ENCODE measurements at regions not wholly inside any gene's neighbourhood (a gene's known extent, or its start where the extent isn't known, plus 50 kb on each side); places are given as distances from the start of the nearest gene placed in this dataset.
A peak's percentile ranks its signal among the peaks of the same experiment; 100 is the strongest.

DNA sequence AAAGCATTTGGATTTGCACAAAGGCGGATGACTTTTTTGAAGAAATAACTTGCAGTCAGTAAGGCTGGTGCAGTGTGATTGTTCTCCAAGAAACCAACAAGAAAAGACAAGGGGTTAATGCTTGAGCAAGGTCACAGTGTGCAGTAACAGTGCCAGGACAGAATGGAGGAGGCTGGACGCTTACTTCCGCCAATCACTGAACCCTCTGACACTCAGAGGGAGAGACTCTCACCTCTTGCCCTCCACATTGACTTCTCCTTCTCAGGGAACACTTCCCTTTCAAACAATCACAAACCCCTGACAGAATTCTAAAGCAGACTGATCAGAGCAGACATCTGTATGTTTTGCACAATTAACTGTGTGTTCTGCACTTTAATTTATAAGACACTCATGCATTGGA, 228.4 kb downstream of the BLID start:
- Histone ChIP-seq H3K36me3 (no peaks in the 10 kb centered on the region), H3K4me1 (peaks cover 0 to 7% (median 3%) of the 10 kb centered on the region in 4 donors), H3K27me3 (no peaks in the 10 kb centered on the region), H3K9me3 (no peaks in the 10 kb centered on the region), H3K27ac (no peak overlapping the region), H3K4me3 (no peak overlapping the region)
- intact Hi-C loops (cut with DNase I; ENCODE audit: low total_unique reads), result no loop called here
- TF ChIP-seq, protein P1, sequence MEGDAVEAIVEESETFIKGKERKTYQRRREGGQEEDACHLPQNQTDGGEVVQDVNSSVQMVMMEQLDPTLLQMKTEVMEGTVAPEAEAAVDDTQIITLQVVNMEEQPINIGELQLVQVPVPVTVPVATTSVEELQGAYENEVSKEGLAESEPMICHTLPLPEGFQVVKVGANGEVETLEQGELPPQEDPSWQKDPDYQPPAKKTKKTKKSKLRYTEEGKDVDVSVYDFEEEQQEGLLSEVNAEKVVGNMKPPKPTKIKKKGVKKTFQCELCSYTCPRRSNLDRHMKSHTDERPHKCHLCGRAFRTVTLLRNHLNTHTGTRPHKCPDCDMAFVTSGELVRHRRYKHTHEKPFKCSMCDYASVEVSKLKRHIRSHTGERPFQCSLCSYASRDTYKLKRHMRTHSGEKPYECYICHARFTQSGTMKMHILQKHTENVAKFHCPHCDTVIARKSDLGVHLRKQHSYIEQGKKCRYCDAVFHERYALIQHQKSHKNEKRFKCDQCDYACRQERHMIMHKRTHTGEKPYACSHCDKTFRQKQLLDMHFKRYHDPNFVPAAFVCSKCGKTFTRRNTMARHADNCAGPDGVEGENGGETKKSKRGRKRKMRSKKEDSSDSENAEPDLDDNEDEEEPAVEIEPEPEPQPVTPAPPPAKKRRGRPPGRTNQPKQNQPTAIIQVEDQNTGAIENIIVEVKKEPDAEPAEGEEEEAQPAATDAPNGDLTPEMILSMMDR (IDR thresholded peaks at IDR 0.05), result no peak
- TF ChIP-seq POLR2A (IDR thresholded peaks at IDR 0.05), result no peak
- no peak for TF ChIP-seq POLR2AphosphoS5 (IDR thresholded peaks at IDR 0.05)
- no peak for TF ChIP-seq EP300 (IDR thresholded peaks at IDR 0.05; ENCODE audit: low read depth)
- 63 to 87% methylated on average over 3 of the region's 3 CpGs for WGBS, 2 donors (ENCODE audit: low coverage in 1 of 2)
- peak; percentile 13 for DNase-seq
- in situ Hi-C loops (cut with MboI; ENCODE audit: low pct_ligation_motif_present in 1 of 4, low pct_unique_long_range_greater_than_20kb in 1 of 4, low sequenced_read_pairs in 3 of 4), result no loop called here

DNA sequence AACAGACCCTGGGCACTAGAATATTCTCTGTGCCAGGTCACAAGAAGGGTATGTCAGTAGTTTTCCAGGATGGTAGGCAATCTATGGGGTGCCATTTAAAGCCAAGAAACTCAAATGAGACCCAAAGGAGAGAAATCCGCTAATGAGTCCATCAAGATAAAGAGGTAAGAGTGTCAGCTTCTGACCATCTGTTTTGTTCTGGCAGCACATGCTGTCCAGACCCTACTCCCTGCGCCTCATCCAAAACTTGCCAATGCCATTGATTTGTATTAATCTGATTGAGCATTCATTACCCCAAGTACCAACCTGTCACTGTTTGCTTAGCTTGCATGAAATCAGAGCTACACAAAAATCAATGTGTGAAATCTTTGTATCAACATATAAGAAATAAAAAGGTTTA, 229.0 kb downstream of the BLID start:
- DNase-seq, result no peak
- H3K27ac ChIP-seq, result peak overlapping the region in 1 of 4 donors; percentile 34

DNA sequence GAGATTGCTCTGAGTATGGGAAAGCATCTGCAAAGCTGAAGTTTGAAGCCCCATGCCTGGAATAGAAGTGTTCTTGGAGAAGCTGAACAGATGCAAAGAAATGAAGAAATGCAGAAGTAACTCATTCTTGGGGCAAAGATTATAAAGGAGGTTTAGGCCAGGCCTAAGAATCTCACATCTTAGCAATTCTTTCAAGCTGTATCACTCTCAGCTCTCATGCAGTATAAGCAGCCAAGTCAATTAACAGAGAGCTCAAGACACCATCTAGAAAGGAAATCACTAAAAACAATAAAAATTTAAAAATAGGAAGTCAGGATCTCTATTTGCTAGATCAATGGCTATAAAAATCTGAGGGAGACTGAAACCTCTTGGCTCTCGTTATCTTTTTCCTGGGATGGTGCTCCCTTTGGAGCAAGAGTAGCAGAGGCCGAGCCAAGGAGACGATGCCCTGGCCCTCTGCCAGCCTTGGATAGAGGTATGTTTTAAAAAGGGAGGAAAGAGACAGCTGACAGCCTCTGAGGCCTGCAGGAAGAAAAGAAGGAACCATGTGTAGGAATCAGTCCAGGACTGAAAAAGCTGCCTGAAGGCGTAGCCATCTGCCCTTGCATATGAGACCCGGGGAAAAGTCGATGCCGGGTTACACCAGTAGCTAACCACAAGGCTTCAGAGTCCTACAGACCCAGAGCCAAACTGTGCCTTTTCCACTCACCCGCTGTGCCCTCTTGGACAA, 229.8 kb downstream of the BLID start:
- in situ Hi-C loops (cut with MboI; ENCODE audit: low pct_ligation_motif_present in 1 of 4, low pct_unique_long_range_greater_than_20kb in 1 of 4, low sequenced_read_pairs in 3 of 4), result no loop called here
- peak overlapping the region in 2 of 4 donors; percentile 33 to 34 for H3K27ac ChIP-seq
- DNase-seq, result no peak
- 47 to 62% methylated on average over 3 to 8 of the region's 8 CpGs for WGBS, 2 donors (ENCODE audit: low coverage in 1 of 2)
- no peaks in the 10 kb centered on the region for H3K27me3 ChIP-seq
- H3K9me3 ChIP-seq, result no peaks in the 10 kb centered on the region
- H3K36me3 ChIP-seq, result no peaks in the 10 kb centered on the region
- TF ChIP-seq, protein P1 (IDR thresholded peaks at IDR 0.05), result no peak
- TF ChIP-seq POLR2A (IDR thresholded peaks at IDR 0.05), result no peak
- H3K4me3 ChIP-seq, result no peak overlapping the region
- intact Hi-C loops (cut with DNase I; ENCODE audit: low total_unique reads), result no loop called here
- H3K4me1 ChIP-seq, result peaks cover 0 to 7% (median 3%) of the 10 kb centered on the region in 4 donors

More for the DNA sequence above, 229.0 kb downstream of the BLID start:
- Histone ChIP-seq H3K4me3 (no peak overlapping the region), H3K4me1 (peaks cover 0 to 7% (median 3%) of the 10 kb centered on the region in 4 donors), H3K27me3 (no peaks in the 10 kb centered on the region), H3K36me3 (no peaks in the 10 kb centered on the region), H3K9me3 (no peaks in the 10 kb centered on the region)
- WGBS, 2 donors (ENCODE audit: low coverage in 1 of 2), result 83 to 98% methylated on average over 2 of the region's 2 CpGs
- intact Hi-C loops (cut with DNase I; ENCODE audit: low total_unique reads) (no loop called here), in situ Hi-C loops (cut with MboI; ENCODE audit: low pct_ligation_motif_present in 1 of 4, low pct_unique_long_range_greater_than_20kb in 1 of 4, low sequenced_read_pairs in 3 of 4) (no loop called here)
- TF ChIP-seq EP300 (IDR thresholded peaks at IDR 0.05; ENCODE audit: low read depth) (no peak), POLR2A (IDR thresholded peaks at IDR 0.05) (no peak), POLR2AphosphoS5 (IDR thresholded peaks at IDR 0.05) (no peak)
- TF ChIP-seq, protein P1 (IDR thresholded peaks at IDR 0.05), result no peak

DNA sequence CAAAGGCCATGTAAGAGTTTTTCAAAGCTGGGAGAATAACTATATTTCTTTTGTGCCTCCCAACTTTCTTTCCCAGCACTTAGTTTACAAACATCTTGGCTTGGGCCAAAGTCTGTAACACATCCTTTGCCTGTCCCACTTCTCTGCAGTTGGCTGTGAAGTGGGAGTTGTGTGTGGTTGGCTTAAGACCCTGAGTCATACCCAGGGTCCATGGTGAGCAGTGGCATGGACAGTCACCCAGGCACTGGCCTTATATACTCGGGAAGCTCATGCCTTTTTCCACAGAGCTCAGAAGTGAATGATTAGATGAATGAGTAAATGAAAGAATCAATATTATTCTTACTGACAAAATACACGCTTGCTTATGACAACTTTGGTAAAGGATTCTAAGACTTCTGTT, 231.4 kb downstream of the BLID start:
- 80 to 81% methylated on average over 1 to 2 of the region's 2 CpGs for WGBS, 2 donors (ENCODE audit: low coverage in 1 of 2)
- intact Hi-C loops (cut with DNase I; ENCODE audit: low total_unique reads), result no loop called here
- TF ChIP-seq POLR2AphosphoS5 (IDR thresholded peaks at IDR 0.05) (no peak), POLR2A (IDR thresholded peaks at IDR 0.05) (no peak)

DNA sequence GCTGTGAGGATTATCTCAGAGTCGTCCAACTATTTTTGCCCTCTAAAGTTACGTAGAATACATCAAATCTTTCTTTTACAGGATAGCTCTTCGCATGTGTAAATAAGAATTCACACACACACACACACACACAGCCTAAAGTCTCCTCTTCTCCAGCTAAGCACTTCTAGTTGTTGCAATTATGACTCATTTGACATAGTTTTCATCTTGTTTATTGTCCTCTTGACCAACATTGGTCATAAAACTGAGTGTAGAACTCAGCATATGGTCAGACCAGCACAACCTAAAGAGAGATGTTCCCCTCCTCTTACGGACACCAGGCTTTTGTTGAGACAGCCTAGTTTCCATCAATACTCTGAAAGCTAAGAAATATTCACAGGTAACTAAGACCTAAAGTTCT, 234.2 kb downstream of the BLID start:
- intact Hi-C loops (cut with DNase I; ENCODE audit: low total_unique reads) (no loop called here), in situ Hi-C loops (cut with MboI; ENCODE audit: low pct_ligation_motif_present in 1 of 4, low pct_unique_long_range_greater_than_20kb in 1 of 4, low sequenced_read_pairs in 3 of 4) (no loop called here)
- H3K27ac ChIP-seq, result no peak overlapping the region
- WGBS, 2 donors (ENCODE audit: low coverage in 1 of 2), result 75 to 82% methylated on average over 4 of the region's 4 CpGs
- H3K4me3 ChIP-seq, result no peak overlapping the region
- DNase-seq, result no peak
- H3K36me3 ChIP-seq, result no peaks in the 10 kb centered on the region
- no peaks in the 10 kb centered on the region for H3K27me3 ChIP-seq
- TF ChIP-seq POLR2A (IDR thresholded peaks at IDR 0.05) (no peak), POLR2AphosphoS5 (IDR thresholded peaks at IDR 0.05) (no peak), EP300 (IDR thresholded peaks at IDR 0.05; ENCODE audit: low read depth) (no peak)
- TF ChIP-seq, protein P1 (IDR thresholded peaks at IDR 0.05), result no peak
- H3K9me3 ChIP-seq, result no peaks in the 10 kb centered on the region
- H3K4me1 ChIP-seq, result peaks cover 0 to 7% (median 3%) of the 10 kb centered on the region in 4 donors

More for the DNA sequence above, 231.4 kb downstream of the BLID start:
- H3K27ac ChIP-seq, result no peak overlapping the region
- peaks cover 0 to 7% (median 3%) of the 10 kb centered on the region in 4 donors for H3K4me1 ChIP-seq
- no peaks in the 10 kb centered on the region for H3K9me3 ChIP-seq
- H3K4me3 ChIP-seq, result no peak overlapping the region
- in situ Hi-C loops (cut with MboI; ENCODE audit: low pct_ligation_motif_present in 1 of 4, low pct_unique_long_range_greater_than_20kb in 1 of 4, low sequenced_read_pairs in 3 of 4), result no loop called here
- no peak for DNase-seq
- no peaks in the 10 kb centered on the region for H3K36me3 ChIP-seq
- no peaks in the 10 kb centered on the region for H3K27me3 ChIP-seq

Data from transverse colon (tissue), 4 donors.